ENCODE measurements at regions not wholly inside any gene's neighbourhood (a gene's known extent, or its start where the extent isn't known, plus 50 kb on each side); places are given as distances from the start of the nearest gene placed in this dataset.
"Not testable (repeated sequence)": the region's sequence is repeated elsewhere in the genome, so short reads cannot be mapped to it uniquely, and the experiment has no call there.

DNA sequence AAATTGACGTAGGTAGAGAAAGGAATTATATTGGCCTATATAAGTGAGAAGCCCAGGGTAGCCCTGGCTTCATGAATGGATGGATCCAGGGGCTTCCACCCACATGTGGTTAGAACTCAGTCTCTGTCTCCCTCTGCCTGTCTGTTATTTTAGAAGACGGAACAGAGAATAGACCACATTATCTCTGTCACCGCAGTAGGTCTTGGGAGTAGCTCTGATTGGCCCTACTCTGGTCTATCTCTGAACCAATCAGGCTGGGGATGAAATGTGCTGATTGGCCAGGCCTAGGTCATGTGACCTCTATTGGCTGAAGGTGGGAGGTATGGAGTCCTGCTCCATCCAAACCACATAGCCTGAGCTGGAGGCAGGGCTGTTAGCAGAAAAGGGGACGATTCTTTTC is 143.0 kb upstream of the PRR23C start:
- ATAC-seq (ENCODE audit: low read depth) (no peak), DNase-seq (no peak)
- Mint-ChIP-seq H3K27ac (no peak overlapping the region), H3K4me3 (no peak overlapping the region), H3K27me3 (peaks cover 4% of the 10 kb centered on the region), H3K4me1 (no peaks in the 10 kb centered on the region), H3K9me3 (ENCODE audit: insufficient read depth) (no peaks in the 10 kb centered on the region)
- H3K9me3 ChIP-seq (ENCODE audit: control extremely low read depth in 1 of 3, control insufficient read depth in 2 of 3, insufficient read depth in 1 of 3, low read length in 2 of 3): peaks cover 0 to 3% (median 0%) of the 10 kb centered on the region in 3 donors
- no peaks in the 10 kb centered on the region for H3K79me2 ChIP-seq (ENCODE audit: control insufficient read depth, insufficient read depth, low read length)
- H3K4me3 ChIP-seq (ENCODE audit: control extremely low read depth in 1 of 5, extremely low read depth in 1 of 5, insufficient read depth in 1 of 5, low read depth in 2 of 5, low read length in 4 of 5): no peak overlapping the region
- H2AFZ ChIP-seq (ENCODE audit: insufficient read depth, low read depth, low read length, poor library complexity, severe bottlenecking): no peak overlapping the region
- 100% methylated on average over 3 of the region's 4 CpGs for WGBS (ENCODE audit: insufficient coverage)
- POLR2A ChIA-PET: no interaction called here
- no peak overlapping the region for H3K4me2 ChIP-seq (replicated peaks; ENCODE audit: low read depth, low read length, poor library complexity, severe bottlenecking)
- no peak overlapping the region for H3K27ac ChIP-seq (ENCODE audit: low read length in 2 of 2)
- no peaks in the 10 kb centered on the region for H3K27me3 ChIP-seq (replicated peaks in 1 of 4; ENCODE audit: control extremely low read depth in 1 of 4, control insufficient read depth in 3 of 4, insufficient read depth in 4 of 4, low read length in 3 of 4)
- CTCF ChIA-PET: no interaction called here
- H3K4me1 ChIP-seq (ENCODE audit: control insufficient read depth in 2 of 2, insufficient read depth in 2 of 2, low read length in 2 of 2): no peaks in the 10 kb centered on the region
- no peak overlapping the region for H3K9ac ChIP-seq (ENCODE audit: low read length)
- no peaks in the 10 kb centered on the region for H4K20me1 ChIP-seq (ENCODE audit: control insufficient read depth, insufficient read depth, low read length, poor library complexity, severe bottlenecking)
- no peaks in the 10 kb centered on the region for H3K36me3 ChIP-seq (replicated peaks in 1 of 2; ENCODE audit: control extremely low read depth in 1 of 2, control insufficient read depth in 1 of 2, extremely low read depth in 1 of 2, insufficient read depth in 2 of 2, low read length in 1 of 2)
- intact Hi-C loops (cut with micrococcal nuclease): no loop called here
- no peak for TF ChIP-seq EZH2 (IDR thresholded peaks at IDR 0.05; ENCODE audit: borderline replicate concordance, insufficient read depth, low read depth, low read length, poor library complexity, severe bottlenecking)
- TF ChIP-seq, protein P1, sequence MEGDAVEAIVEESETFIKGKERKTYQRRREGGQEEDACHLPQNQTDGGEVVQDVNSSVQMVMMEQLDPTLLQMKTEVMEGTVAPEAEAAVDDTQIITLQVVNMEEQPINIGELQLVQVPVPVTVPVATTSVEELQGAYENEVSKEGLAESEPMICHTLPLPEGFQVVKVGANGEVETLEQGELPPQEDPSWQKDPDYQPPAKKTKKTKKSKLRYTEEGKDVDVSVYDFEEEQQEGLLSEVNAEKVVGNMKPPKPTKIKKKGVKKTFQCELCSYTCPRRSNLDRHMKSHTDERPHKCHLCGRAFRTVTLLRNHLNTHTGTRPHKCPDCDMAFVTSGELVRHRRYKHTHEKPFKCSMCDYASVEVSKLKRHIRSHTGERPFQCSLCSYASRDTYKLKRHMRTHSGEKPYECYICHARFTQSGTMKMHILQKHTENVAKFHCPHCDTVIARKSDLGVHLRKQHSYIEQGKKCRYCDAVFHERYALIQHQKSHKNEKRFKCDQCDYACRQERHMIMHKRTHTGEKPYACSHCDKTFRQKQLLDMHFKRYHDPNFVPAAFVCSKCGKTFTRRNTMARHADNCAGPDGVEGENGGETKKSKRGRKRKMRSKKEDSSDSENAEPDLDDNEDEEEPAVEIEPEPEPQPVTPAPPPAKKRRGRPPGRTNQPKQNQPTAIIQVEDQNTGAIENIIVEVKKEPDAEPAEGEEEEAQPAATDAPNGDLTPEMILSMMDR (IDR thresholded peaks at IDR 0.05): no peak

DNA sequence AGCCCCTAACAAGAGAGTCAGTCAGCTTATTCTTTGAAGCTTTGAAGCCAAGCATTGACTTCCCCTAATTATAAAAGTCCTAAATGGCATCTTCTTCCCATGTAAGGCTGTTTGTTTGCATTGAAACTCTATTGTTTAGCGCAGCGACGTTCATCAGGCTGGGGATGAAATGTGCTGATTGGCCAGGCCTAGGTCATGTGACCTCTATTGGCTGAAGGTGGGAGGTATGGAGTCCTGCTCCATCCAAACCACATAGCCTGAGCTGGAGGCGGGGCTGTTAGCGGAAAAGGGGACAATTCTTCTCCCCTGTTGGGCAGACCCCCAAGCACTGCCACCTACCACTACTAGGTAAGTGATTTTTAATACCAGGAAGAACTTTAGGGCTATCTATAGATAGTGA is 145.3 kb upstream of the PRR23C start:
- Histone ChIP-seq H3K79me2 (ENCODE audit: control insufficient read depth, insufficient read depth, low read length) (no peaks in the 10 kb centered on the region), H3K4me1 (ENCODE audit: control insufficient read depth in 2 of 2, insufficient read depth in 2 of 2, low read length in 2 of 2) (no peaks in the 10 kb centered on the region), H2AFZ (ENCODE audit: insufficient read depth, low read depth, low read length, poor library complexity, severe bottlenecking) (no peak overlapping the region), H4K20me1 (ENCODE audit: control insufficient read depth, insufficient read depth, low read length, poor library complexity, severe bottlenecking) (no peaks in the 10 kb centered on the region), H3K4me3 (ENCODE audit: control extremely low read depth in 1 of 5, extremely low read depth in 1 of 5, insufficient read depth in 1 of 5, low read depth in 2 of 5, low read length in 4 of 5) (no peak overlapping the region), H3K4me2 (replicated peaks; ENCODE audit: low read depth, low read length, poor library complexity, severe bottlenecking) (no peak overlapping the region), H3K9me3 (ENCODE audit: control extremely low read depth in 1 of 3, control insufficient read depth in 2 of 3, insufficient read depth in 1 of 3, low read length in 2 of 3) (no peaks in the 10 kb centered on the region), H3K36me3 (replicated peaks in 1 of 2; ENCODE audit: control extremely low read depth in 1 of 2, control insufficient read depth in 1 of 2, extremely low read depth in 1 of 2, insufficient read depth in 2 of 2, low read length in 1 of 2) (no peaks in the 10 kb centered on the region), H3K27ac (ENCODE audit: low read length in 2 of 2) (no peak overlapping the region), H3K9ac (ENCODE audit: low read length) (no peak overlapping the region), H3K27me3 (replicated peaks in 1 of 4; ENCODE audit: control extremely low read depth in 1 of 4, control insufficient read depth in 3 of 4, insufficient read depth in 4 of 4, low read length in 3 of 4) (no peaks in the 10 kb centered on the region)
- no peak overlapping the region for H3K4me3 Mint-ChIP-seq
- no peaks in the 10 kb centered on the region for H3K4me1 Mint-ChIP-seq
- no peaks in the 10 kb centered on the region for H3K27me3 Mint-ChIP-seq
- TF ChIP-seq, protein P1 (IDR thresholded peaks at IDR 0.05): no peak
- no peak for TF ChIP-seq EZH2 (IDR thresholded peaks at IDR 0.05; ENCODE audit: borderline replicate concordance, insufficient read depth, low read depth, low read length, poor library complexity, severe bottlenecking)
- H3K9me3 Mint-ChIP-seq (ENCODE audit: insufficient read depth): no peaks in the 10 kb centered on the region
- DNase-seq (no peak), ATAC-seq (ENCODE audit: low read depth) (no peak)
- ChIA-PET POLR2A (no interaction called here), CTCF (no interaction called here)
- H3K27ac Mint-ChIP-seq: no peak overlapping the region
- 100% methylated on average over 3 of the region's 5 CpGs for WGBS (ENCODE audit: insufficient coverage)
- intact Hi-C loops (cut with micrococcal nuclease): no loop called here

DNA sequence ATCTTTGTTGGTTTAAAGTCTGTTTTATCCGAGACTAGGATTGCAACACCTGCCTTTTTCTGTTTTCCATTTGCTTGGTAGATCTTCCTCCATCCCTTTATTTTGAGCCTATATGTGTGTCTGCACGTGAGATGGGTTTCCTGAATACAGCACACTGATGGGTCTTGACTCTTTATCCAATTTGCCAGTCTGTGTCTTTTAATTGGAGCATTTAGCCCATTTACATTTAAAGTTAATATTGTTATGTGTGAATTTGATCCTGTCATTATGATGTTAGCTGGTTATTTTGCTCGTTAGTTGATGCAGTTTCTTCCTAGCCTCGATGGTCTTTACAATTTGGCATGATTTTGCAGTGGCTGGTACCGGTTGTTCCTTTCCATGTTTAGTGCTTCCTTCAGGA is 149.4 kb upstream of the MRPS22 start:
- H2AFZ ChIP-seq (ENCODE audit: insufficient read depth, low read depth, low read length, poor library complexity, severe bottlenecking); H3K9me3 ChIP-seq (ENCODE audit: control extremely low read depth in 1 of 3, control insufficient read depth in 2 of 3, insufficient read depth in 1 of 3, low read length in 2 of 3); CTCF ChIA-PET; H4K20me1 ChIP-seq (ENCODE audit: control insufficient read depth, insufficient read depth, low read length, poor library complexity, severe bottlenecking); H3K9ac ChIP-seq (ENCODE audit: low read length); H3K27ac Mint-ChIP-seq; H3K27me3 Mint-ChIP-seq; H3K9me3 Mint-ChIP-seq (ENCODE audit: insufficient read depth); H3K4me3 Mint-ChIP-seq; H3K4me1 ChIP-seq (ENCODE audit: control insufficient read depth in 2 of 2, insufficient read depth in 2 of 2, low read length in 2 of 2); H3K79me2 ChIP-seq (ENCODE audit: control insufficient read depth, insufficient read depth, low read length); intact Hi-C loops (cut with micrococcal nuclease); H3K27me3 ChIP-seq (replicated peaks in 1 of 4; ENCODE audit: control extremely low read depth in 1 of 4, control insufficient read depth in 3 of 4, insufficient read depth in 4 of 4, low read length in 3 of 4); H3K36me3 ChIP-seq (replicated peaks in 1 of 2; ENCODE audit: control extremely low read depth in 1 of 2, control insufficient read depth in 1 of 2, extremely low read depth in 1 of 2, insufficient read depth in 2 of 2, low read length in 1 of 2); POLR2A ChIA-PET; H3K27ac ChIP-seq (ENCODE audit: low read length in 2 of 2); H3K4me1 Mint-ChIP-seq; H3K4me2 ChIP-seq (replicated peaks; ENCODE audit: low read depth, low read length, poor library complexity, severe bottlenecking); H3K4me3 ChIP-seq (ENCODE audit: control extremely low read depth in 1 of 5, extremely low read depth in 1 of 5, insufficient read depth in 1 of 5, low read depth in 2 of 5, low read length in 4 of 5); ATAC-seq (ENCODE audit: low read depth); DNase-seq: not testable (repeated sequence)
- no CpG with 5 or more reads among the region's 5 CpGs for WGBS (ENCODE audit: insufficient coverage)

All from B cell (primary cell).